CD4-positive, alpha-beta T cell treated with Interleukin-6 at 100 ng/mL for 8 hours (primary cell): ENCODE measurements at regions not wholly inside any gene's neighbourhood (a gene's known extent, or its start where the extent isn't known, plus 50 kb on each side); places are given as distances from the start of the nearest gene placed in this dataset.

Experiments
- DNase-seq: peaks from one replicate; pipeline ENCODE4 v3.0.0-alpha.2; 2020; ENCODE audit warnings: mixed read lengths, low spot score

GRCh38 chr6:168384045-168385036 is 56.6 kb upstream of the SMOC2 start:
- no peak for DNase-seq

DNA sequence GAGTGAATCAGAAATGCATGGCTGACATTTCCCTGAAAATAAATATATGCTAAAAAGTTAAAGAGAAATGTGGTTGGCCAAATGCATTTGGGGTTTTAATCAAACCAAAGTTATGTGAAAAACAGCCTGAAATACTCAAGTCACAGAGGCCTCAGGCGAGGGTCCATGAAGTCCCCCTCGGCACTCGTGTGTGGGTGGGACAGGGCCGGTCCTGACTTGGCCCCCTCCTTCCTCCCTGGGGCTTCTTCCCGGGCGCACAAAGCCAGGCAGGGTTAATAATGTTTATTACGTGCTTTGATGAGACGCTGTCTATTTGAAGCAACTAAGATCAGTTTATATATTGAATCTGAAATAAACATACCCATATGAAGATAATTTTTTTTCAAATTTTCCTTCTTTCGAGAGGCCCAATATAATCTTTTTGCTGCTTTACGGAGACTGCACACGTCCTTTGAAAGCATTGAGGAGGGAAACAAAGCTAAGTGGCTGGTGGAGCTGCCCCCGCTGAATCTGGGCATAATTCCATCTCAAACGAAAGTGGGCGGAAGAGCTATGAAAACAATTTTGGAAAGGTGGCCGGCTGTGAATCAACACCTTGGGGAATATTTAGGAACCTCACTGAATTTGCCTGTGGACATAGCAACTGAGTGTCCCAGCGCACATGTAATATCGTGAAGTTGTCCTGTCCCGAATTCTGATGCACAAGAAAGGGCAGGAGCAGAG is 55.8 kb upstream of the SMOC2 start:
- no peak for DNase-seq

GRCh38 chr6:168385858-168386735 is 54.9 kb upstream of the SMOC2 start:
- DNase-seq = no peak

GRCh38 chr6:168386973-168387372 is 54.0 kb upstream of the SMOC2 start:
- DNase-seq = no peak

DNA sequence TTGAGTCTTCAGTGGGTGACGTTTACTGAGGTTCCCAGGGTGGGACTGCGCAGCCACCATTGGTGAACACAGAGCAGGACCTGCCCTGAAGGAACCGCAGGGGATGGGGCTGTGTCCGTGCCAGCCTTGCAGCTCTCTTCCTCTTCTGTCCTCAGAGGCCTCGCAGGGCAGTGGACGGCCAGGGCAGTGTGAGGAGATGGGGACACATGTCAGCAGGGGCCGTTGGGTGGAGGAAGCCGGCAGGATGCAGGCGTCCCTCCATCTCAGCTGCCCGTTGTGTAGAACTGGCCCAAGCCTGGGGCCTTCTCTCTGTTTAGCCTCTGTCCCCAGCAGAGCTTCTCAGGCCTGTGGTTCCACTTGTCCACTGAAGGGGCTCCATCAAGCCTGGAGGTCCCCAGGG is 53.6 kb upstream of the SMOC2 start:
- DNase-seq = no peak

- no peak for DNase-seq
Observed at GRCh38 chr6:168387911-168388310, 53.1 kb upstream of the SMOC2 start.

GRCh38 chr6:168388641-168389633 is 52.0 kb upstream of the SMOC2 start:
- no peak for DNase-seq

GRCh38 chr6:168390749-168391420 is 50.1 kb upstream of the SMOC2 start:
- DNase-seq = no peak
